H1 (cell line): ENCODE measurements at regions not wholly inside any gene's neighbourhood (a gene's known extent, or its start where the extent isn't known, plus 50 kb on each side); places are given as distances from the start of the nearest gene placed in this dataset.

Source experiments
- BACH1 ChIP-seq: IDR thresholded peaks from 2 replicates; pipeline ENCODE4 v1.6.1; 2012; ENCODE audit warnings: low read length, improper control_type of control experiment
- HDAC2 ChIP-seq, 2 experiments: fragments of 300-600 bp in 1 of 2; sonication (generic) in 1 of 2; IDR thresholded peaks; 2 replicates each; pipeline ENCODE4 v1.6.1; 2011 to 2012; ENCODE audit warnings: low read depth in 2 of 2, low read length in 2 of 2, mild to moderate bottlenecking in 2 of 2, moderate library complexity in 2 of 2, borderline replicate concordance in 1 of 2, inconsistent platforms in 1 of 2
- TBP ChIP-seq: IDR thresholded peaks from 2 replicates; pipeline ENCODE4 v1.6.1; 2011; ENCODE audit warnings: low read depth, low read length, improper control_type of control experiment
- TF ChIP-seq, protein P1 (sequence below), 3 experiments: IDR thresholded peaks; 1 replicate in 2 of 3; 2 replicates in 1 of 3; pipeline versions ENCODE4 v1.5.1 to v1.6.1; 2011; ENCODE audit warnings: low read length in 3 of 3, mild to moderate bottlenecking in 3 of 3, inconsistent platforms in 2 of 3, low read depth in 1 of 3, moderate library complexity in 1 of 3; ENCODE audit not compliant: insufficient read depth in 1 of 3; ENCODE audit errors: control extremely low read depth in 1 of 3

DNA sequence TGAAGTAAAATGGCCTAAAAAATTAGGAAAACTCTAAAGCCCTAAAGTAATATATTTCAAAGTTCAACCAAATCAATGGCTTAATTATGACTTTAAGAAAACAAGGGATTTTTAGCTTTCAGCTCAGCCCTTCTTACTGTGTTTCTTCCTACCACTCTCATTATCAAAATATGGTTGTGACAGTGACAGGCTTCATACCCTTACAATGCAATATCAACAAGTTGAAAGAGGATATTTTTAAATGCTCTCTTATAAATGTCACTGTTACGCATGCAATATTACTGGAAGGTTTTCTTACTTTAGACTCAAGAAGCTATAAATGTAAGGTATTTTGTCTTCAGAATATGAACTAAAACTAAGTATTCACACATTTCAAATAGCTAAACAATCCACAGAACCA lies 1225.7 kb upstream of the MIR17HG start:
- no peak for TF ChIP-seq BACH1
- TF ChIP-seq TBP: no peak
- TF ChIP-seq, protein P1, sequence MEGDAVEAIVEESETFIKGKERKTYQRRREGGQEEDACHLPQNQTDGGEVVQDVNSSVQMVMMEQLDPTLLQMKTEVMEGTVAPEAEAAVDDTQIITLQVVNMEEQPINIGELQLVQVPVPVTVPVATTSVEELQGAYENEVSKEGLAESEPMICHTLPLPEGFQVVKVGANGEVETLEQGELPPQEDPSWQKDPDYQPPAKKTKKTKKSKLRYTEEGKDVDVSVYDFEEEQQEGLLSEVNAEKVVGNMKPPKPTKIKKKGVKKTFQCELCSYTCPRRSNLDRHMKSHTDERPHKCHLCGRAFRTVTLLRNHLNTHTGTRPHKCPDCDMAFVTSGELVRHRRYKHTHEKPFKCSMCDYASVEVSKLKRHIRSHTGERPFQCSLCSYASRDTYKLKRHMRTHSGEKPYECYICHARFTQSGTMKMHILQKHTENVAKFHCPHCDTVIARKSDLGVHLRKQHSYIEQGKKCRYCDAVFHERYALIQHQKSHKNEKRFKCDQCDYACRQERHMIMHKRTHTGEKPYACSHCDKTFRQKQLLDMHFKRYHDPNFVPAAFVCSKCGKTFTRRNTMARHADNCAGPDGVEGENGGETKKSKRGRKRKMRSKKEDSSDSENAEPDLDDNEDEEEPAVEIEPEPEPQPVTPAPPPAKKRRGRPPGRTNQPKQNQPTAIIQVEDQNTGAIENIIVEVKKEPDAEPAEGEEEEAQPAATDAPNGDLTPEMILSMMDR (IDR thresholded peaks at IDR 0.05; ENCODE audit: control extremely low read depth in 1 of 3, insufficient read depth in 1 of 3, low read depth in 1 of 3, low read length in 3 of 3): no peak
- no peak for TF ChIP-seq HDAC2 (IDR thresholded peaks at IDR 0.05; ENCODE audit: borderline replicate concordance in 1 of 2, low read depth in 2 of 2, low read length in 2 of 2)
